KMS-11 (cell line): ENCODE measurements at regions not wholly inside any gene's neighbourhood (a gene's known extent, or its start where the extent isn't known, plus 50 kb on each side); places are given as distances from the start of the nearest gene placed in this dataset.

Source experiments
- H2AFZ ChIP-seq: fragments of 200-600 bp; sonication (generic); 2 replicates; pipeline ENCODE4 v1.6.1; 2016; ENCODE audit warnings: antibody characterized with exemption, mixed run types, low read depth
- H3K27ac ChIP-seq: fragments of 200-600 bp; sonication (generic); 2 replicates; pipeline ENCODE4 v1.6.1; 2016; ENCODE audit warnings: mild to moderate bottlenecking, mixed run types
- H3K27me3 ChIP-seq: fragments of 200-600 bp; sonication (generic); 2 replicates; pipeline ENCODE4 v1.6.1; 2017; ENCODE audit warnings: mild to moderate bottlenecking, low read depth, mixed run types, moderate library complexity; ENCODE audit not compliant: insufficient read depth
- H3K36me3 ChIP-seq: fragments of 200-600 bp; sonication (generic); 2 replicates; pipeline ENCODE4 v1.6.1; 2017; ENCODE audit warnings: mild to moderate bottlenecking, mixed run types; ENCODE audit not compliant: insufficient read depth
- H3K4me1 ChIP-seq: fragments of 200-600 bp; sonication (generic); 2 replicates; pipeline ENCODE4 v1.6.1; 2016; ENCODE audit warnings: mild to moderate bottlenecking, low read depth, mixed run types; ENCODE audit not compliant: poor library complexity, severe bottlenecking
- H3K4me2 ChIP-seq: fragments of 200-600 bp; sonication (generic); 2 replicates; pipeline ENCODE4 v1.7.0; 2016; ENCODE audit warnings: mild to moderate bottlenecking, mixed run types
- H3K4me3 ChIP-seq: fragments of 200-600 bp; sonication (generic); IDR thresholded peaks from 2 replicates; pipeline ENCODE4 v1.6.1; 2017; ENCODE audit warnings: low read depth, low read length, mixed read lengths; ENCODE audit not compliant: insufficient read depth
- H3K79me2 ChIP-seq: fragments of 200-600 bp; sonication (generic); 2 replicates; pipeline ENCODE4 v1.6.1; 2016; ENCODE audit warnings: low read depth, mixed run types; ENCODE audit not compliant: insufficient read depth
- H3K9ac ChIP-seq: fragments of 200-600 bp; sonication (generic); 2 replicates; pipeline ENCODE4 v1.6.1; 2016; ENCODE audit warnings: mild to moderate bottlenecking, mixed run types
- H4K20me1 ChIP-seq: fragments of 200-600 bp; sonication (generic); 2 replicates; pipeline ENCODE4 v1.6.1; 2016; ENCODE audit warnings: mild to moderate bottlenecking, mixed run types; ENCODE audit not compliant: insufficient read depth
- TF ChIP-seq, protein P1 (sequence below): fragments of 200-600 bp; sonication (generic); conservative IDR thresholded peaks from 2 replicates; pipeline ENCODE4 v1.6.1; 2017; ENCODE audit warnings: low read depth, mild to moderate bottlenecking, antibody characterized with exemption, low read length, moderate library complexity, mixed read lengths

DNA sequence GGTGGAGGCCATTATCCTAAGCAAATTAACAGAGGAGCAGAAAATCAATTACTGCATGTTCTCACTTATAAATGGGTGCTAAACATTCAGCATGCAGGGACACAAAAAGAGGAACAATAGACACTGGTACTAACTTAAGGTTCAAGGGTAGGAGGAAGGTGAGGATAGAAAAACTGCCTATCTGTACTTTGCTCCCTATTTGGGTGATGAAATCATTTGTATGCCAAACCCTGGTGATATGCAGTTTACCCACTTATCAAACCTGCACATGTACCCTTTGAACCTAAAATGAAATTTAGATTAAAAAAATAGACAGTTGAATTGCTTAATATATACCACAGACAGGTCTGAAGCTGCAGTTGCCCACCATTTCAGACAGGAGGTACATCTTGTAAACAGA is 143.3 kb upstream of the KLHL4 start:
- Histone ChIP-seq H4K20me1 (no peaks in the 10 kb centered on the region), H3K4me1 (no peaks in the 10 kb centered on the region), H3K27ac (no peak overlapping the region), H3K9ac (no peak overlapping the region), H3K79me2 (no peaks in the 10 kb centered on the region), H2AFZ (no peak overlapping the region), H3K27me3 (no peaks in the 10 kb centered on the region), H3K36me3 (no peaks in the 10 kb centered on the region), H3K4me3 (no peak overlapping the region), H3K4me2 (no peak overlapping the region)
- TF ChIP-seq, protein P1, sequence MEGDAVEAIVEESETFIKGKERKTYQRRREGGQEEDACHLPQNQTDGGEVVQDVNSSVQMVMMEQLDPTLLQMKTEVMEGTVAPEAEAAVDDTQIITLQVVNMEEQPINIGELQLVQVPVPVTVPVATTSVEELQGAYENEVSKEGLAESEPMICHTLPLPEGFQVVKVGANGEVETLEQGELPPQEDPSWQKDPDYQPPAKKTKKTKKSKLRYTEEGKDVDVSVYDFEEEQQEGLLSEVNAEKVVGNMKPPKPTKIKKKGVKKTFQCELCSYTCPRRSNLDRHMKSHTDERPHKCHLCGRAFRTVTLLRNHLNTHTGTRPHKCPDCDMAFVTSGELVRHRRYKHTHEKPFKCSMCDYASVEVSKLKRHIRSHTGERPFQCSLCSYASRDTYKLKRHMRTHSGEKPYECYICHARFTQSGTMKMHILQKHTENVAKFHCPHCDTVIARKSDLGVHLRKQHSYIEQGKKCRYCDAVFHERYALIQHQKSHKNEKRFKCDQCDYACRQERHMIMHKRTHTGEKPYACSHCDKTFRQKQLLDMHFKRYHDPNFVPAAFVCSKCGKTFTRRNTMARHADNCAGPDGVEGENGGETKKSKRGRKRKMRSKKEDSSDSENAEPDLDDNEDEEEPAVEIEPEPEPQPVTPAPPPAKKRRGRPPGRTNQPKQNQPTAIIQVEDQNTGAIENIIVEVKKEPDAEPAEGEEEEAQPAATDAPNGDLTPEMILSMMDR: no peak

DNA sequence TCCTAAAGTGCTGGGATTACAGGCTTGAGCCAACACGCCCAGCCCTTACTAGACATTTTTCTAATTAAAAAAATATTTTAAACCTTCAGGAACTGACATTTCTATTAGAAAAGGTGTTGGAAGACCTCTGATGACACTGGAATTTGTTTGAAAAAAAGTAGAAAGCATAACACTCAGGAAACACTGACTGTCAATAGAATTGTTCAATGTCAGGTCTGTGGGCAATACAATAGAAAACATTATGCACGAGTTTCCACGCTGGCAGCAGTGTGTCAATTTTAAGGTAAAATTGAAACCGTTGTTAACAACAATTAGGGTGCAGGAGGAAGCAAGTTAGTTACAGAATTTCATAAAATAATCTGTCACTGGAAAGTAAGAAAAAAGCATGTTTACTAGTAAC is 140.7 kb upstream of the KLHL4 start:
- no peak overlapping the region for H3K27ac ChIP-seq
- H3K4me2 ChIP-seq: no peak overlapping the region
- H3K36me3 ChIP-seq: no peaks in the 10 kb centered on the region
- H3K4me1 ChIP-seq: no peaks in the 10 kb centered on the region
- H3K4me3 ChIP-seq: no peak overlapping the region
- no peak overlapping the region for H2AFZ ChIP-seq
- no peaks in the 10 kb centered on the region for H4K20me1 ChIP-seq
- H3K27me3 ChIP-seq: no peaks in the 10 kb centered on the region
- TF ChIP-seq, protein P1: no peak
- H3K9ac ChIP-seq: no peak overlapping the region
- no peaks in the 10 kb centered on the region for H3K79me2 ChIP-seq

DNA sequence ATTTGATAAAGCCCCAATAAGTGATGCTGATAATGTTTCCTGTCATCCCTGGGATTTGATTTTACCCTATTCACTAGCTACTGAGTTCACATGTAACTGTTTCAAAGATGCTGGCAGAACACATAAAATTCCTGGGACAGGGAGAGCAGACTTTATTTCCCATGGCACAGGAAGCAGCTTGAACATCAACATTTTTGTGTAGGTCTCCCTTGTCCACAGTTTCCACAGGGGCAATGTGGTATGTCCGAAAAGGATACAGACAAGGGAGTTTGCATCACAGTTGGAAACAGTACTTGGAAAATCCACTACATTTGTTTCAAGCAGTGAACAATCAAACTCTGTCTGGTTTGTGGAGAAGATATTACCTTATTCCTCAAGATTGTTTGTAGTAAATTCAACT is 129.2 kb upstream of the KLHL4 start:
- TF ChIP-seq, protein P1: no peak
- H3K4me3 ChIP-seq: no peak overlapping the region
- H3K27me3 ChIP-seq: no peaks in the 10 kb centered on the region

DNA sequence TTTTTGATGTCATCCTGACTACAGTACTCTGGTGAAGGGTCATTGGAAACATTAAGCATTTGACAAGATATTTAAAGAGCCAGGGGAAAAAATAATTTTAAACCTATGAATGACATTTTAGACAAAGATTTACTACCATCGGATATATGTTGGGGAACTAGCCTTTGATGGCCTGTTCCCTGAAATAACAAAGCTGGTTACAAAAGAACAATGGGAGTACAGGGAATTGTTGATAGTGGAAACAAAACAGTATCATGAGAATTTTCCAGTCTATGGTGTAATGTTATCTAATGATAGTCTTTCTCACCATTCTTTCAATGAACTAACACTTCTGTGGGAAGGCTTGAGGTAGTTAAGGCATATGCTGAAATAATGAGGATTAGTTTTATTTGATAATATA is 125.9 kb upstream of the KLHL4 start:
- TF ChIP-seq, protein P1: no peak

More for the DNA sequence above, 129.2 kb upstream of the KLHL4 start:
- Histone ChIP-seq H3K4me2 (no peak overlapping the region), H4K20me1 (no peaks in the 10 kb centered on the region), H3K9ac (no peak overlapping the region), H3K27ac (no peak overlapping the region), H3K4me1 (no peaks in the 10 kb centered on the region), H3K79me2 (no peaks in the 10 kb centered on the region), H2AFZ (no peak overlapping the region), H3K36me3 (no peaks in the 10 kb centered on the region)

More for the DNA sequence above, 125.9 kb upstream of the KLHL4 start:
- Histone ChIP-seq H2AFZ (no peak overlapping the region), H3K9ac (no peak overlapping the region), H3K4me1 (no peaks in the 10 kb centered on the region), H3K36me3 (no peaks in the 10 kb centered on the region), H3K27me3 (no peaks in the 10 kb centered on the region), H3K79me2 (no peaks in the 10 kb centered on the region), H4K20me1 (no peaks in the 10 kb centered on the region), H3K4me2 (no peak overlapping the region), H3K27ac (no peak overlapping the region), H3K4me3 (no peak overlapping the region)
